Body of pancreas (tissue), 4 donors: ENCODE measurements at regions not wholly inside any gene's neighbourhood (a gene's known extent, or its start where the extent isn't known, plus 50 kb on each side); places are given as distances from the start of the nearest gene placed in this dataset.

ENCODE experiments used
- ATAC-seq: fragments of 150-250 bp; one replicate; pipeline ENCODE4 v1.9.1; 2016
- DNase-seq, 4 donors: peaks; one replicate each; pipeline ENCODE4 v3.0.0-alpha.2; 2019
- H3K27ac ChIP-seq, 4 donors: fragments of 200-600 bp; sonication (generic); 1 replicate in 3 of 4; 2 replicates in 1 of 4; pipeline versions ENCODE4 v1.5.1 to v1.6.1; 2016 to 2019; ENCODE audit warnings: mild to moderate bottlenecking in 1 of 4, mixed read lengths in 1 of 4, moderate library complexity in 1 of 4
- H3K27me3 ChIP-seq, 2 donors: fragments of 200-600 bp; sonication (generic); one replicate each; pipeline ENCODE4 v1.6.0; 2016; ENCODE audit warnings: mild to moderate bottlenecking in 1 of 2
- H3K36me3 ChIP-seq, 2 donors: fragments of 200-600 bp; sonication (generic); replicated peaks in 1 of 2; 2 replicates each; pipeline ENCODE4 v1.5.1; 2016; ENCODE audit warnings: low read depth in 2 of 2; ENCODE audit not compliant: insufficient read depth in 1 of 2
- H3K4me1 ChIP-seq: fragments of 200-600 bp; sonication (generic); one replicate; pipeline ENCODE4 v1.6.0; 2016
- H3K4me3 ChIP-seq, 2 donors: fragments of 200-600 bp; sonication (generic); 1 replicate in 1 of 2; 2 replicates in 1 of 2; pipeline ENCODE4 v1.5.1; 2016 to 2019
- H3K9me3 ChIP-seq, 3 donors: fragments of 200-600 bp; sonication (generic); 1 replicate in 2 of 3; 2 replicates in 1 of 3; pipeline ENCODE4 v1.5.1; 2016
- CTCF ChIP-seq, 7 experiments: fragments of 450-650 bp in 4 of 7; fragments of 200-600 bp in 3 of 7; sonication (generic) in 3 of 7; IDR thresholded peaks; one replicate each; pipeline ENCODE4 v1.5.1; 2016 to 2019; ENCODE audit warnings: antibody characterized with exemption in 7 of 7
- POLR2A ChIP-seq, 3 donors: fragments of 450-650 bp; IDR thresholded peaks; one replicate each; pipeline ENCODE4 v1.6.1; 2016; ENCODE audit warnings: antibody characterized with exemption in 3 of 3, mild to moderate bottlenecking in 2 of 3
- WGBS, 2 donors: methylation state at CpG; one replicate each; pipeline ENCODE4 v1.1.5; 2017; 5-methylcytosine and 5-hydroxymethylcytosine counted together
- intact Hi-C: fragments of 100-400 bp; cut with DNase I; formaldehyde crosslinking; loops from one replicate; pipeline ENCODE4 v1.15.1; 2023

GRCh38 chr17:51442088-51442865, 181.9 kb downstream of the UTP18 start:
- ATAC-seq (no peak), DNase-seq (no peak)
- intact Hi-C loops = no loop called here
- no peak overlapping the region for H3K27ac ChIP-seq
- H3K9me3 ChIP-seq = no peaks in the 10 kb centered on the region
- no peak overlapping the region for H3K4me3 ChIP-seq
- H3K27me3 ChIP-seq = no peaks in the 10 kb centered on the region
- 79 to 80% methylated on average over 6 of the region's 6 CpGs for WGBS, 2 donors
- TF ChIP-seq CTCF (IDR thresholded peaks at IDR 0.05) (no peak), POLR2A (IDR thresholded peaks at IDR 0.05) (no peak)
- no peaks in the 10 kb centered on the region for H3K36me3 ChIP-seq
- H3K4me1 ChIP-seq = no peaks in the 10 kb centered on the region

GRCh38 chr17:51443646-51444045, 183.3 kb downstream of the UTP18 start:
- Histone ChIP-seq H3K4me1 (no peaks in the 10 kb centered on the region), H3K27ac (no peak overlapping the region), H3K27me3 (no peaks in the 10 kb centered on the region), H3K36me3 (no peaks in the 10 kb centered on the region), H3K9me3 (no peaks in the 10 kb centered on the region), H3K4me3 (no peak overlapping the region)
- WGBS, 2 donors = 79 to 84% methylated on average over 3 of the region's 3 CpGs
- no peak for ATAC-seq
- intact Hi-C loops = no loop called here
- DNase-seq = no peak
- no peak for TF ChIP-seq POLR2A (IDR thresholded peaks at IDR 0.05)
- no peak for TF ChIP-seq CTCF (IDR thresholded peaks at IDR 0.05)

- DNase-seq = no peak
Observed at GRCh38 chr17:51445946-51446345, 185.6 kb downstream of the UTP18 start.

GRCh38 chr17:51454456-51454978, 194.2 kb downstream of the UTP18 start:
- DNase-seq = no peak
- no peaks in the 10 kb centered on the region for H3K27me3 ChIP-seq
- no peaks in the 10 kb centered on the region for H3K36me3 ChIP-seq
- H3K4me3 ChIP-seq = no peak overlapping the region
- intact Hi-C loops = no loop called here
- ATAC-seq = no peak
- H3K9me3 ChIP-seq = no peaks in the 10 kb centered on the region
- H3K27ac ChIP-seq = no peak overlapping the region
- WGBS, 2 donors = 95 to 100% methylated on average over 1 of the region's 1 CpG
- TF ChIP-seq CTCF (IDR thresholded peaks at IDR 0.05) (no peak), POLR2A (IDR thresholded peaks at IDR 0.05) (no peak)
- H3K4me1 ChIP-seq = no peaks in the 10 kb centered on the region

More at GRCh38 chr17:51445946-51446345, 185.6 kb downstream of the UTP18 start:
- intact Hi-C loops = no loop called here
- no peak overlapping the region for H3K27ac ChIP-seq
- no peak for ATAC-seq
- TF ChIP-seq CTCF (IDR thresholded peaks at IDR 0.05) (no peak), POLR2A (IDR thresholded peaks at IDR 0.05) (no peak)
- H3K4me3 ChIP-seq = no peak overlapping the region
- no peaks in the 10 kb centered on the region for H3K36me3 ChIP-seq
- no peaks in the 10 kb centered on the region for H3K4me1 ChIP-seq
- H3K27me3 ChIP-seq = no peaks in the 10 kb centered on the region
- WGBS, 2 donors = 67 to 80% methylated on average over 4 of the region's 4 CpGs
- H3K9me3 ChIP-seq = no peaks in the 10 kb centered on the region

GRCh38 chr17:51455211-51455610, 194.9 kb downstream of the UTP18 start:
- intact Hi-C loops = no loop called here
- ATAC-seq = no peak
- H3K36me3 ChIP-seq = no peaks in the 10 kb centered on the region
- H3K4me1 ChIP-seq = no peaks in the 10 kb centered on the region
- H3K4me3 ChIP-seq = no peak overlapping the region
- DNase-seq = no peak
- H3K27me3 ChIP-seq = no peaks in the 10 kb centered on the region
- TF ChIP-seq CTCF (IDR thresholded peaks at IDR 0.05) = no peak
- TF ChIP-seq POLR2A (IDR thresholded peaks at IDR 0.05) = no peak
- H3K9me3 ChIP-seq = no peaks in the 10 kb centered on the region
- H3K27ac ChIP-seq = no peak overlapping the region
